GM19099 (cell line): ENCODE measurements at regions not wholly inside any gene's neighbourhood (a gene's known extent, or its start where the extent isn't known, plus 50 kb on each side); places are given as distances from the start of the nearest gene placed in this dataset.

ENCODE experiments used
- POLR2A ChIP-seq: IDR thresholded peaks from 3 replicates; pipeline ENCODE4 v1.6.1; 2011; ENCODE audit warnings: low read depth; ENCODE audit not compliant: insufficient read length; ENCODE audit errors: extremely low read depth

DNA sequence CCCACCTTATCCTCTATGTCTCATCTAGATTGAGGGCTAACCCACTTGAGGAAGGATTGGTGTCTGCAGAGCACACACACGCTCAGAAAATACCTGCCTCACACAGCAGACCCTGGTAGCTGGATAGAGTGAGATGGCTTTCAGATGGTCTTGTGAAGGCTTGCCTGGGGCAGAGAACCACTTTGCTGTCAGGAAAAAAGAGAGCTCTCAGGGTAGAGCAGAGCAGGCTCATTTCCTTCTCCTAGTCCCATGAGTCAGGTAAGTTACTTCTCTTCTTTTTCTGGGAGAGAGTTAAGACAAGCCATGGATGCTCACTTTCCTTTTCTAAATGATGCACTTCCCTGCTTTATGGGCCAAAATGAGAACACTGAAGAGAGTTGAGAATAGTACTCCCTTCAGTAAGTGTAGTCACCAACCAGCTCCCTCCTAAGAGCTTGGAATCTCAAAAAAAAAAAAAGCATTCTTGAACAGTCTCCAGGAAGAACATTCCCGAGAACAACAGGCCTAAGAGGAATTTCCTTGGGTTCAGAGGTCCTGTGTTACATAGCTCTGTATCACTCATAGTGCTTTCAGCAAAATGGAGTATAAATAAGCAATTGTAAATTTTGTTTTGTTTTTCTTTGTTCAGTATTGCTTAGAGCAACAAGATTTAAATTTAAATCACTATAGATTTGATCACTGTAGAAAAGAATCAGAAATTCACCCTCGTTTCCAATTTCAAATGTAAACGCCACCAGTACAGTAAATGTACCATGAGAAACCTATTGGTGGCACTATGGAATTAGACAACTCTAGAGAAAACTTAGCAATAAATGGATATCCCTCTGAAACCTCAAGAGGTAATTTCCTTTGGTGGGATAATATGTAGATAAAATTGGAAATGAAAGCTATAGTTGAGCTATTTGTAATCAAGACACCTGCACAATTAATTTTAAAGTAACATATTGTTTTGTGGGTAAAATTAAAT is 530.3 kb downstream of the RFPL4B start:
- TF ChIP-seq POLR2A: no peak

DNA sequence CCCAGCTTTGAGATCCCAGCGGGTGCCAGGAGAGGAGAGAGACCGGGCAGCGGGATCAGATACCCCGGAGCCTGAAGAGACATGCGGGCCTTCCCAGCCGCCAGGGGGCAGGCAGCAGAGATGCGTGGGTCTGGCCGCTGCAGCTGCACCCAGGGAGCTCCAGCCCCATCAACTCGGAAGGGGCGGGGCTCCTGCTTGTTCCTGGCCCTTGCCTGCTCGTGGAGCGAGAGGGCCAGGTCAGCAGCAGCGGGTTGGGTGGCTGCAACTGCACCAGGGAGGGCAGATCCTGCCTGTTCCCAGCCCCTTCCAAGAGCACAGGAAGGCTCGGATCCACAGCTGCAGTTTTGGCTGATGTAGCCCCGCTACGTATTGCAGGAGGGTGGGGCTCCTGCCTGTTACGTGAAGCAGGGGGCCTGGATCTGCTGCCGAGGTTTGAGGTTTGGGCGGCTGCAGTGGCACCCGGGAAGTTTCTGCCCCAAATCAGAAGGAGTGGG is 532.8 kb downstream of the RFPL4B start:
- TF ChIP-seq POLR2A: no peak

DNA sequence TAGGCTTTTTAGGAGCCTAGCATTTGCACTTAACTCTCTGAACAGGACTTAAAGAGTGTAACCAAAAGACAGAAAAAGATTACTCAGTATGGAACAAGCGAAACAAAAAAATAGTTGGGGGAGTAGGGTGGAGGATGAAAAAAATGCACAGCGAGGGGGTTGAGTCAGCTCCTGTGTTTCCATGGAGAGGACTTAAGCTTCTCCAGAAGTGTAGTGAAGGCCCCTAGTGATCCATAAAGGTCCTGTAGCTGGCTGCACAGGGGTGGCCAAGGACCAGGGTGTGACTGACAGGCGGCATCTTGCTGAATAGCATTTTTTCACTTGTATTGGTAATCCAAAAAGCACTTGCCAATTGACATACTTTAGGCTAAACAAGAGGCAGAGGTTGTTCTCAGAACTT is 533.9 kb downstream of the RFPL4B start:
- TF ChIP-seq POLR2A: no peak

DNA sequence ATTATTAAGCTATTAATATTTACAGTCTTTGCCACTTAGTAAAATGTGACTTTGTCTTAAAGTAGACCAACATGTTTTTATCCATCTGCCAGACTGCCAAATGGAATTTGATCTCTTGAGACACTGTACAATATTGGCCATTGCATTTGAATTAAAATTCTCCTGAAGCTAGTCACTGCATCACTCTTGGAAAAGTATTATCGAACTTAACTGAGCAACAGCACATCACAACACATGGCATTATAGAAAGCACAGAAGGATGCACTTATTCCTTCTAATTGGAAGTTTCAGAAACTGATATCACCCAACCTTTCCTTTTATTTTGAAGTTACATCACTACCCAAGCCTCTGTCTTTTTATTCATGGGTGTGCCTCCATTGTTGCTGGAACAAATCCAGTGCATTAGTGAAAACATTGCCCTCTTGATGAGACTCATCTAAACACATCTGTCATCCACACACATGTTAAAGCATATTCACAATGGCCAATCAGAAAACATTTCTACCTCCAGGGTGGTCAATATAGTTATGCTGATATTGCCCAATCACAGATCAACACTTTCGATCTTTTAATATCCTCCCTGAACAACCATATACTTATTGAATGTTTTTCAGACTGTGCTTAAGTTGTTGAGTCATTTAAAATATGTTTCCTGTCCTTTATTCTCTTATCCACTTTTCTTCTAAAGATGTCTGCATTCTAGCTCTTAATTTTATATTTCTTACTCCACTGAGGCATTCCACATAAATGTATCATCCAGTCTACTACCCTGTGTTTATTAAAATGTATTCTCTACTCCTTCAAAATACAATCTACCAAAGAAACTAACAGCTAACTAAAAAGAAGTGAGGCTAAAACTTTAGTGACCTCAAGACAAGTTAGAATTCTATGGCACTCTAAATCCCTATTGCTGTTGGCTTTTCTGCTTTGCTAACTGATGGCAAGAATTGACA is 535.0 kb downstream of the RFPL4B start:
- TF ChIP-seq POLR2A: no peak

GRCh38 chr6:112883095-112883494 is 536.0 kb downstream of the RFPL4B start:
- TF ChIP-seq POLR2A: no peak

DNA sequence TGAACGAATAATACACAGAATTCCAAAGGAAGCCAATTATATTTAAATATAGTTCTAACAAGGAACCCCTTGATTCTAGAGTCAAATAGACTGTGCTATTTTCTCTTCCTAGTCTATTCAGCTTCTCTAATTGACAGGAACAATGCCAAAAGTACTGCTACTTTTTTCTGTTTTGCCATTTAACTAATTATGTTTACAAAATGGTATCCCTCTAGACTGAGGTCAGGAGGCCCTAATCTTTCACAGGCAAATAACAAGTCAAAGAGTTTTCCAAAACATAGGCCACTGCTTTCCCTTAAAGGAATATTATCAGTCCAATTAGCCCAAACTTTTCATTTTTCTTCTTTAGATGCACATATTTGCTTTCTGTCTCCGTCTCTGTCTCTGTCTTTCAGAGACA is 539.3 kb downstream of the RFPL4B start:
- TF ChIP-seq POLR2A: no peak

GRCh38 chr6:112899541-112899940 is 552.4 kb downstream of the RFPL4B start:
- TF ChIP-seq POLR2A: no peak

- TF ChIP-seq POLR2A: no peak
These were observed 556.2 kb downstream of the RFPL4B start for GRCh38 chr6:112903361-112903760.

DNA sequence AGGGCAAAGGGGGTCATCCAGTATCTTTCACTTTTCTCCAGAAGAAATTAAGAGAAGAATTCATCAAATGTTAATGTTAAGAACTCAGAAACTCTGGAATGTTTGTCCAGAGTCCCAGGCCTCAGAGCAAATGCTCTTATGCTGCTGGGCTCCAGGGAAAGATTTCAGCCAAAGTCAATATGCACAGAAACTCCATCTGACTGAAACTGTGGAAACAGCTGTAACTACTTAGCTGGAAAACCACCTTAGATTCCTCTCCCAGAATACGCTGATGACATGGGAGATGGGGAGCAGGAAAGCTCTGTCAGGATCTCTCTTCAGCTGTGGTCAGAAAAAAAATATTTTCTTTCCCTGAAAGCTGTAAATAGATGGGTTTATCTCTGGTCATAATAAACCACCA is 559.6 kb downstream of the RFPL4B start:
- TF ChIP-seq POLR2A: no peak

GRCh38 chr6:112909781-112910180 is 562.7 kb downstream of the RFPL4B start:
- no peak for TF ChIP-seq POLR2A

DNA sequence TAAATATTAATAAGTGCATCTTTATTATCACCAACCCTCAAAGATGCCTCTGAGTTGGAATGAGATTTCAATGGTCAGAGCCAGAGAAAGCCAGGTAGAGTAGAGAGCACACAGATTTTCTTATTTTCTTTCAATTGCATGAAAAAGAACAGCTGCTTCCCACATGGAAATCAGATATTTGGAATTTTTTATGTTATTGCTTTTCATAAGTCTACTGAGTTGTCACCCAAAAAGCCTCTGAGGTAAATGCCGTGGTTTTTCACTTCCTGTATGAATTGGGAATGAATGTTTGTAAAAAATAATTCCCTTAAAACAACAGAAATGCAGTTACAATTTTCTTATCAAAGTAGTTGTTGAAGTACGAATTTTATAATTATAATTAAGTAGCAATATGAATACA is 563.1 kb downstream of the RFPL4B start:
- TF ChIP-seq POLR2A: no peak

GRCh38 chr6:112911959-112912358 is 564.8 kb downstream of the RFPL4B start:
- no peak for TF ChIP-seq POLR2A

DNA sequence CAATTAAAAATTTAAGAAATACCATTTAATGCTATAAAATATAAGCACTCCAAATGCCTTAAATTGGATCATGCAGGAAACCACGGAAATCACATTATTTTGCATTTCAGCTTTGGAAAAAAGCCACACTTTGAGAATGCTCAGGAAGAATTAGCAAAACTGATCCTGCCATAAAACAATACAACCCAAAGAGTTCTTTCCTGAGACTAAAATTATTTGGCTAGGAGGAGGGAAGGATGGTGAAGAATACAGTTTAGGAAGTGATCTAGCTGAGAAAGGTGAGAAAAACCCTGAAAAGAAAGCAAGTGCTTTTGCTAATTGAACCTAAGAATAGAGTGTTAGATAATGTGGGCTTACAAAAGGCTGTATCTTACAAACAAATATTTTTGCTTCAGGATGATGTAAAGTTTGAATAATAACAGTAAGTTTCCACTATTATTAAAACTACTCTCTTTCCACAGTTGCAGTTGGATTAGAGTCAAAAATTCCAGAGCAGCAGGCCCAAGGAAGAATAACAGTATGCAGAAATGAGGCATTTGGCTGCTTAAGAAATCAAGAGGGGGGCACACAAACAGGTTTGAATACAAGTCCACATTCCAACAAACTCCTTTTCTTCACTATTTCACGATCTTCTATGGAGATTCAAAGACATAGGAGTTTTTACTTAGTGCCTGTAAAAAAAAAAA is 565.4 kb downstream of the RFPL4B start:
- no peak for TF ChIP-seq POLR2A

- no peak for TF ChIP-seq POLR2A
These were observed 573.9 kb downstream of the RFPL4B start for GRCh38 chr6:112920994-112921393.
